ENCODE measurements at regions not wholly inside any gene's neighbourhood (a gene's known extent, or its start where the extent isn't known, plus 50 kb on each side); places are given as distances from the start of the nearest gene placed in this dataset.
"Not testable (repeated sequence)": the region's sequence is repeated elsewhere in the genome, so short reads cannot be mapped to it uniquely, and the experiment has no call there.

GRCh38 chr16:29234536-29235275, 171.8 kb downstream of the NPIPB11 start:
- not testable (repeated sequence) for H3K4me3 ChIP-seq (ENCODE audit: low read length in 3 of 3); H3K9ac ChIP-seq (ENCODE audit: low read depth in 1 of 3, low read length in 3 of 3); H3K4me1 ChIP-seq (ENCODE audit: control insufficient read depth in 3 of 3, insufficient read depth in 3 of 3, low read length in 3 of 3); H3K27me3 ChIP-seq (ENCODE audit: control insufficient read depth in 3 of 3, insufficient read depth in 3 of 3, low read length in 3 of 3); H3K36me3 ChIP-seq (ENCODE audit: control insufficient read depth in 3 of 3, insufficient read depth in 3 of 3, low read length in 3 of 3); H3K9me3 ChIP-seq (ENCODE audit: control insufficient read depth in 3 of 3, low read length in 3 of 3); H3K27ac ChIP-seq (ENCODE audit: low read depth, low read length)

DNA sequence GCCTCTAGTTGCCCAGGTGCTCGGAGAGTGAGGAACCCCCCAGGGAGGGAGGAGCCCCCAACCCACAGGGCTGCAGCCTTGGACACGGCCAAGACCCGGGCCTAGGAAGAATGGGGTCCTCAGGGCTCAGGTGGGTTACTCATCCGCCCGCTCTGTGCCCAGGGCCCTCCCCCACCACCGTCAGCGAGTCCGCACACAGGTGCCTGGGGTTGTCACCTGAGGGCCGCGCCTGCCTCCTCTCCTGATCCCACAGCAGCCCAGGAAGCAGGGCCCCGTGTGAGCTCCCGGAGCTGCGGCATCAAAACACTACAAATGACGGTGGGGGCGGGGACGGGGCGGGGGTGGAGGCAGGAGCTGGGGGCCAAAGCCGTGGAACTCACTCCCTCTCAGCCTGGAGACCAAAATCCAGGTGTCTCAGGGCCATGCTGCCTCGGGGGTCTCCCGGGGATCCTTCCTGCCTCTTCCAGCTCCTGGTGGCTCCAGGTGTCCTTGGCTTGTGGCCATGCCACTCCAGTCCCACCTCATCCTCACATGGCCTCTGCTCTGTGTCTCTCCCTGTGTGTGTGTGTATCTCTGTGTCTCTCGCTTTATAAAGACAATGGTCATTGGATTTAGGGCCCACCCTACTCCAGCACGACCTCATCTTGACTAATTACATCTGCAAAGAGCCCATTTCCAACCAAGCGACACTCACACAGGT, 172.7 kb downstream of the NPIPB11 start:
- H3K9me3 ChIP-seq (ENCODE audit: control insufficient read depth in 3 of 3, low read length in 3 of 3); H3K36me3 ChIP-seq (ENCODE audit: control insufficient read depth in 3 of 3, insufficient read depth in 3 of 3, low read length in 3 of 3); H3K27me3 ChIP-seq (ENCODE audit: control insufficient read depth in 3 of 3, insufficient read depth in 3 of 3, low read length in 3 of 3); H3K27ac ChIP-seq (ENCODE audit: low read depth, low read length); H3K4me1 ChIP-seq (ENCODE audit: control insufficient read depth in 3 of 3, insufficient read depth in 3 of 3, low read length in 3 of 3); H3K9ac ChIP-seq (ENCODE audit: low read depth in 1 of 3, low read length in 3 of 3); H3K4me3 ChIP-seq (ENCODE audit: low read length in 3 of 3): not testable (repeated sequence)

GRCh38 chr16:29232811-29233704, 173.5 kb downstream of the NPIPB11 start:
- peaks cover 0 to 7% (median 4%) of the 10 kb centered on the region in 3 donors for H3K4me1 ChIP-seq (ENCODE audit: control insufficient read depth in 3 of 3, insufficient read depth in 3 of 3, low read length in 3 of 3)

DNA sequence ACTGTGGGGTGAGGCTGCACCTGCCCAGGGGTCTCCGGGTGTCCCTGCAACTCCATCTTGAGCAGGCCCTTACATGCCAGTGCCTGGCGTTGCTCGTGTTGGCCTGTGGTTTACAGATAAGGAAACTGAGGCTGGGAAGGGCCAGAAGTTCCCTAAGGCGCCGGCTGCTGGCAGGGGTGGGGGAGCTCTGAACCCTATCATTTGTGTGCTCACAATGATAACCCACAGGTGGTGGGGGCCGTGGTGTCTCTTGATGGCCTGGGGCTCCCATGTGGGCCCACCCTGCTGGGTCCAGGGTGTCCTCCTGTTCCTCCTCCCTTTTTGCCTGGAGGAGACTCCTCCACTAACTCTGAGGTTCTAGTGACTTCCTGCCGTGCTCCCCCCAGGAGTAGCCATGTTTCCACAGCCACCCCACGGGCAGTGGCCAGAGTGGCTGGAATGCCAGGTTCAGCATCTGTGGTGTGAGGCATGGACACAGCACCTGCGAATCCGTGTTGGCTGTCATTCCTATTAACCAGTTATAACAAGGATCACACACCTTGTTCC, 174.3 kb downstream of the NPIPB11 start:
- H3K36me3 ChIP-seq (ENCODE audit: control insufficient read depth in 3 of 3, insufficient read depth in 3 of 3, low read length in 3 of 3); H3K9me3 ChIP-seq (ENCODE audit: control insufficient read depth in 3 of 3, low read length in 3 of 3); H3K27me3 ChIP-seq (ENCODE audit: control insufficient read depth in 3 of 3, insufficient read depth in 3 of 3, low read length in 3 of 3); H3K4me1 ChIP-seq (ENCODE audit: control insufficient read depth in 3 of 3, insufficient read depth in 3 of 3, low read length in 3 of 3); H3K27ac ChIP-seq (ENCODE audit: low read depth, low read length); H3K9ac ChIP-seq (ENCODE audit: low read depth in 1 of 3, low read length in 3 of 3); H3K4me3 ChIP-seq (ENCODE audit: low read length in 3 of 3): not testable (repeated sequence)

More at GRCh38 chr16:29232811-29233704, 173.5 kb downstream of the NPIPB11 start:
- Histone ChIP-seq H3K4me3 (ENCODE audit: low read length in 3 of 3) (no peak overlapping the region), H3K9me3 (ENCODE audit: control insufficient read depth in 3 of 3, low read length in 3 of 3) (no peaks in the 10 kb centered on the region), H3K27me3 (ENCODE audit: control insufficient read depth in 3 of 3, insufficient read depth in 3 of 3, low read length in 3 of 3) (no peaks in the 10 kb centered on the region), H3K27ac (ENCODE audit: low read depth, low read length) (no peak overlapping the region), H3K9ac (ENCODE audit: low read depth in 1 of 3, low read length in 3 of 3) (no peak overlapping the region), H3K36me3 (ENCODE audit: control insufficient read depth in 3 of 3, insufficient read depth in 3 of 3, low read length in 3 of 3) (no peaks in the 10 kb centered on the region)

- no peak overlapping the region for H3K9ac ChIP-seq (ENCODE audit: low read depth in 1 of 3, low read length in 3 of 3)
- H3K4me3 ChIP-seq (ENCODE audit: low read length in 3 of 3) = no peak overlapping the region
- H3K27ac ChIP-seq (ENCODE audit: low read depth, low read length) = no peak overlapping the region
- no peaks in the 10 kb centered on the region for H3K27me3 ChIP-seq (ENCODE audit: control insufficient read depth in 3 of 3, insufficient read depth in 3 of 3, low read length in 3 of 3)
- peaks cover 0 to 7% (median 4%) of the 10 kb centered on the region in 3 donors for H3K4me1 ChIP-seq (ENCODE audit: control insufficient read depth in 3 of 3, insufficient read depth in 3 of 3, low read length in 3 of 3)
- H3K36me3 ChIP-seq (ENCODE audit: control insufficient read depth in 3 of 3, insufficient read depth in 3 of 3, low read length in 3 of 3) = no peaks in the 10 kb centered on the region
- H3K9me3 ChIP-seq (ENCODE audit: control insufficient read depth in 3 of 3, low read length in 3 of 3) = no peaks in the 10 kb centered on the region
These were observed 175.3 kb downstream of the NPIPB11 start for GRCh38 chr16:29231244-29231643.

GRCh38 chr16:29230671-29231096, 175.8 kb downstream of the NPIPB11 start:
- no peak overlapping the region for H3K27ac ChIP-seq (ENCODE audit: low read depth, low read length)
- no peaks in the 10 kb centered on the region for H3K27me3 ChIP-seq (ENCODE audit: control insufficient read depth in 3 of 3, insufficient read depth in 3 of 3, low read length in 3 of 3)
- peaks cover 0 to 7% (median 4%) of the 10 kb centered on the region in 3 donors for H3K4me1 ChIP-seq (ENCODE audit: control insufficient read depth in 3 of 3, insufficient read depth in 3 of 3, low read length in 3 of 3)
- H3K4me3 ChIP-seq (ENCODE audit: low read length in 3 of 3) = no peak overlapping the region
- no peaks in the 10 kb centered on the region for H3K36me3 ChIP-seq (ENCODE audit: control insufficient read depth in 3 of 3, insufficient read depth in 3 of 3, low read length in 3 of 3)
- peak overlapping the region in 1 of 3 donors; percentile 25 for H3K9ac ChIP-seq (ENCODE audit: low read depth in 1 of 3, low read length in 3 of 3)
- H3K9me3 ChIP-seq (ENCODE audit: control insufficient read depth in 3 of 3, low read length in 3 of 3) = no peaks in the 10 kb centered on the region

- not testable (repeated sequence) for H3K4me3 ChIP-seq (ENCODE audit: low read length in 3 of 3); H3K4me1 ChIP-seq (ENCODE audit: control insufficient read depth in 3 of 3, insufficient read depth in 3 of 3, low read length in 3 of 3); H3K9ac ChIP-seq (ENCODE audit: low read depth in 1 of 3, low read length in 3 of 3); H3K36me3 ChIP-seq (ENCODE audit: control insufficient read depth in 3 of 3, insufficient read depth in 3 of 3, low read length in 3 of 3); H3K9me3 ChIP-seq (ENCODE audit: control insufficient read depth in 3 of 3, low read length in 3 of 3); H3K27me3 ChIP-seq (ENCODE audit: control insufficient read depth in 3 of 3, insufficient read depth in 3 of 3, low read length in 3 of 3); H3K27ac ChIP-seq (ENCODE audit: low read depth, low read length)
These were observed 176.4 kb downstream of the NPIPB11 start for GRCh38 chr16:29230006-29230668.

DNA sequence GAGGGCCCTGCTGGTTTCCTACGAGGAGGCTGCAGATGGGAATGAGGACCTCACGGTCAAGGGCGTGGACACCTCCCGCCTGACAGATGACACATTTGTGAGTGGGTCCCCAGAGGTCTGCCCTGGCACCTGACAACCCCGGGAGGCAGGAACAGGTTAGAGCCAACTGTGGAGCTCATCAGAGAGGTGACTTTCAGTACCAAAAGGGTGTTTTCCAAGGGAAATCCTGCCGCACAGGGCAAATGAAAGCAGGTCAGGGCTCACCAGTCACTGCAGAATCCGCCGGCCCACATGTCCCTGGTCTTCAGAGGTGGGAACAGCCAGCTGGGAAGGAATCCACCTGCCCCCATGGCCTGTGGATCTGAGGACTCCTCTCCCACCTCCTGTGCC, 176.9 kb downstream of the NPIPB11 start:
- H3K4me3 ChIP-seq (ENCODE audit: low read length in 3 of 3); H3K9ac ChIP-seq (ENCODE audit: low read depth in 1 of 3, low read length in 3 of 3); H3K27ac ChIP-seq (ENCODE audit: low read depth, low read length); H3K36me3 ChIP-seq (ENCODE audit: control insufficient read depth in 3 of 3, insufficient read depth in 3 of 3, low read length in 3 of 3); H3K9me3 ChIP-seq (ENCODE audit: control insufficient read depth in 3 of 3, low read length in 3 of 3); H3K27me3 ChIP-seq (ENCODE audit: control insufficient read depth in 3 of 3, insufficient read depth in 3 of 3, low read length in 3 of 3); H3K4me1 ChIP-seq (ENCODE audit: control insufficient read depth in 3 of 3, insufficient read depth in 3 of 3, low read length in 3 of 3): not testable (repeated sequence)

- H3K36me3 ChIP-seq (ENCODE audit: control insufficient read depth in 3 of 3, insufficient read depth in 3 of 3, low read length in 3 of 3); H3K9ac ChIP-seq (ENCODE audit: low read depth in 1 of 3, low read length in 3 of 3); H3K9me3 ChIP-seq (ENCODE audit: control insufficient read depth in 3 of 3, low read length in 3 of 3); H3K4me1 ChIP-seq (ENCODE audit: control insufficient read depth in 3 of 3, insufficient read depth in 3 of 3, low read length in 3 of 3); H3K4me3 ChIP-seq (ENCODE audit: low read length in 3 of 3); H3K27ac ChIP-seq (ENCODE audit: low read depth, low read length); H3K27me3 ChIP-seq (ENCODE audit: control insufficient read depth in 3 of 3, insufficient read depth in 3 of 3, low read length in 3 of 3): not testable (repeated sequence)
These were observed 177.6 kb downstream of the NPIPB11 start for GRCh38 chr16:29228664-29229611.
